Inflammatory macrophage (primary cell): ENCODE measurements at regions not wholly inside any gene's neighbourhood (a gene's known extent, or its start where the extent isn't known, plus 50 kb on each side); places are given as distances from the start of the nearest gene placed in this dataset.
"Not testable (repeated sequence)": the region's sequence is repeated elsewhere in the genome, so short reads cannot be mapped to it uniquely, and the experiment has no call there.

ENCODE experiments used
- DNase-seq, 2 donors: peaks; one replicate each; pipeline ENCODE4 v3.0.0-alpha.2; 2020 to 2022

- no peak for DNase-seq
These were observed 703.1 kb upstream of the MDGA2 start for GRCh38 chr14:48378541-48378940.

DNA sequence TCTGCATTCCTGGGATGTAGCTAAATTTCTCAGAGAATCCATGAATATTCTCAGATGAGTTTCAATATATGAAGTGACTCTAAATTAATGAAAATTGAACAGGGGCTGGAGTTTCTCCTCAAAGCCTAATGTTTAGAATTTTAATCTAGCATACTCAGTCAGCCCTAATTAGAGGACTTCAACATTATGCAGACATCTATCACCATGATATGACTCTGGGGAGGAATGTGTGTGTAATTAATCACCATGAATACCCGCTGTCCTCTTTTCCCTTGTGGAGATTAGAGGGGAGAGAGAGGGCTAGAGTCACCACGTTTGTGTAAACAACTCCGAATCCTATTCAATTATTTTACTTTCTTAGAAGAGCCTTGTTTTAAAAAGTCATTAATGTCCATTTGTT, 698.6 kb upstream of the MDGA2 start:
- DNase-seq = no peak

GRCh38 chr14:48350971-48351370, 675.6 kb upstream of the MDGA2 start:
- no peak for DNase-seq

- no peak for DNase-seq
These were observed 674.3 kb upstream of the MDGA2 start for GRCh38 chr14:48349689-48350088.

- no peak for DNase-seq
These were observed 665.7 kb upstream of the MDGA2 start for GRCh38 chr14:48341069-48341468.

- DNase-seq = no peak
These were observed 658.0 kb upstream of the MDGA2 start for GRCh38 chr14:48333221-48333920.

- no peak for DNase-seq
These were observed 656.0 kb upstream of the MDGA2 start for GRCh38 chr14:48331421-48331820.

- no peak for DNase-seq
These were observed 650.1 kb upstream of the MDGA2 start for GRCh38 chr14:48325486-48325885.

DNA sequence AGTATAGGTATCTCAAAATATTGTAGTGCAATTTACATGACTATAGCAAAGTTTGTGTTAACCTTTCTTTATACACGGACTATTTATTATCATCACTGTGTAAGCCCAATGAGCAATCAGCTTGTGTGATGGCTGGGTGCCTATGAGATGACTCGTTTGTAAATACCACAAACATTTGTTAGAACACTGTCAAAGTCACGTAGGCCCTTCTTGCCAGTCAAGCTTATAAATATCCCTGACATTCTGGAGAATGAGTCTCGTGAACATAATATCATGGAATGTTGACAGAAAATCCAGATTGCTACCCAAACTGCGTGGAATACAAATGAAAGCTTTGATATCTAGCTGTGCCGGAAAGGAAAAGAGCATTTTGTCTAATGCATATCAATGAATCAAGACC, 648.3 kb upstream of the MDGA2 start:
- no peak for DNase-seq

DNA sequence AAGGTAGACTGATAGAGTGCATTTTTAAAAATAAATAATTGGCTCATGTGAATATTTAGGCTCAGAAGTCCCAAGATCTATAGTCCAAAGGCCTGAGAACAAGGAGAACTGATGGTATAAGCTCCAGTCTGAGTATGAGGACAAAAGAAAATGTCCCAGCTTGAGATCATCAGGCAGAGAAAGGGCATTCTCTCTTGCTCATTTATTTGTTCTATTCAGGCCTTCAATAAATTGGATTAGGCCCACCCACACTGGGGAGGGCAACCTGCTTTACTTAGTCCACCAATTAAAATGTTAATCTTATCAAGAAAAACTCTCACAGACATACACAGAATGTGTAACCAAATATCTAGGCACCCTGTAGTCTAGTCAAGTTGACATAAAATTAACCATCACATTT, 644.4 kb upstream of the MDGA2 start:
- DNase-seq = no peak

DNA sequence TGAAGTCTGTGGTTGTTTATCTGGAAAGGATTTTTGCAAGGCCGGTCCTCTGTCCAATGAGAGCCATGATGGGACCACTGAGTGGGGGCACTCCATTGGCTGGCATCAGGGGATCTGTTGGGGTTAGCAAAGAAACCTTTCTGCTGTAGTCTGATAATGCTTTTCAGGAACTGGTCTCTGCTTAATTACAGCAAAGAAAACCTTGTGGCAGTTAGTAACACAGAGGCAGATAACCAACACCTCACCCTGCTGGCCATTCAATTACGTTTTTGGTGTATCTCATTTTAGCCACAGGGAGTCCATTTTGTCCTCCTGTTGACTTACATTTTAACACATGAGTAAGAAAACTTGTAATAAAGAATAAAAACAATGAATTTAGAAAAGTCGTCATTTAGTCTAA, 629.3 kb upstream of the MDGA2 start:
- DNase-seq = no peak

DNA sequence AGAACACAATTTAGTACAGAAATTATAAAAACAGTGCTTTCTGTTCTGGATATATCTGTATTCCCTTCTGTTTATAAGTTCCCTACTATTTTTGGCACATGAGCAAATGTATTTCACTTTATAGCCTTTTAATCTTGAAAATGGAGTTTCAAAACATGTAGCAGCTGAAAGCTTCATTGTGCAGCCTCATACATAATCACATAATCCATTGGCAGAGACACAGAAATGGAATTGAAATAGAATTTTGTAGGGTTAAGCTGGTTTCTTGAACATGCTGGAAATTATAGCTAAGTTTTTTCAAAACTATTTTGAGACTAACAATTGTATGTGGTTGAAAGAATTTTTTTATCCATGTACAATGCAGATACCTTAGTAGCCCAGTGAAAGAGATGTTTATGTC, 614.3 kb upstream of the MDGA2 start:
- DNase-seq = no peak

DNA sequence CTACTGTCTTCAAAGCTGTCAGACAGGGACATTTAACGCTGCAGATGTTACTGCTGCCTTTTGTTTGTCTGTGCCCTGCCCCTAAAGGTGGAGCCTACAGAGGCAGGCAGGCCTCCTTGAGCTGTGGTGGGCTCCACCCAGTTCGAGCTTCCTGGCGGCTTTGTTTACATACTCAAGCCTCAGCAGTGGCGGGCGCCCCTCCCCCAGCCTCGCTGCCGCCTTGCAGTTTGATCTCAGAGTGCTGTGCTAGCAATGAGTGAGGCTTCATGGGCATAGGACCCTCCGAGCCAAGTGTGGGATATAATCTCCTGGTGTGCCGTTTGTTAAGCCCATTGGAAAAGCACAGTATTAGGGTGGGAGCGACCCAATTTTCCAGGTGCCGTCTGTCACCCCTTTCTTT, 609.8 kb upstream of the MDGA2 start:
- DNase-seq = not testable (repeated sequence)

DNA sequence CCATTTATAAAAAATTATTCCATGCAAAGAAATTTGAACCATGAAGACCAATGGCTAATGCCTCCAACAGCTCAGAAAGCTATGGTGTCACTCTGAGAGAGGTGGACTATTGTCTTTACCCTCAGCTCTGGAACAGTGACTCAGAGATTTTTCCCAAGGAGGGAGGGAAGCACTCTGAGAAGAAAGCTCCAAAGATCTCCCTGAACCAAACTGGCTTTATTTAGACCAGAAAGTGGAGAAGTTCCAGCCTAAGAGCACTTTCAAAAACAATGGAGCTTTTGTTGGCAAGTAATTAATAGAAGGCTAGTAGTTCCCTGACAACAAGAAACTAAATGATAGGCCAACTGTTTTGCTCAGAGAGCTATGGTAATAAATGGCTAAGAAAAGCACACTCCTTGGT, 599.9 kb upstream of the MDGA2 start:
- DNase-seq = no peak

DNA sequence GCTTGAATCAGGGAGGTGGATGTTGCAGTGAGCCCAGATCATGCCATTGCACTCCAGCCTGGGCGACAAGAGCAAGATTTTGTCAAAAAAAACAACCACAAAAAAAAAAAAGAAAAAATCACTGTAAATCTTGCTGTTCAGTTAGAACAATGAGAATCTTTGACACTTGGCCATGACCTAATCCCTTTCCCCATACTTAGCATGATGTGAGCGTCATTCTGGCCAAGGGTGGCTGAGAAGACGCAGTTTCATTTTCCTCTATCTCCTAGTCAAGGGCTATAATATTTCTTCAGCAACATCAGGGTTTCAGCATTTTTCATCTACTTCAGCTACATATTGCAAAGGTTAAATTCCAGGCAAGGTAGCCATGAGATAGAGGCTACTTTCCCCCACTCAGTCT, 599.4 kb upstream of the MDGA2 start:
- DNase-seq = no peak

DNA sequence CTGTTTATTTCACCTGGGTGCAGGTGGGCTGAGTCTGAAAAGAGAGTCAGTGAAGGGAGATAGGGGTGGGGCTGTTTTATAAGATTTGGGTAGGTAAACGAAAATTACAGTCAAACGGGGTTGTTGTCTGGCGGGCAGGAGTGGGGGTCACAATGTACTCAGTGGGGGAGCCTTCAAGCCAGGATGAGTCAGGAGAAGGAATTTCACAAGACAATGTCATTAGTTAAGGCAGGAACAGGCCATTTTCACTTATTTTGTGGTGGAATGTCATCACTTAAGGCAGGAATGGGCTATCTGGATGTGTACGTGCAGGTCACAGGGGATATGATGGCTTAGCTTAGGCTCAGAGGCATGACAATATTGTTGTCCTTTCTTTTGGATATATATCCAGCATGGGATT, 592.5 kb upstream of the MDGA2 start:
- DNase-seq = not testable (repeated sequence)

- not testable (repeated sequence) for DNase-seq
These were observed 590.8 kb upstream of the MDGA2 start for GRCh38 chr14:48266201-48266600.

GRCh38 chr14:48261436-48261835, 586.0 kb upstream of the MDGA2 start:
- no peak for DNase-seq

- DNase-seq = not testable (repeated sequence)
These were observed 585.2 kb upstream of the MDGA2 start for GRCh38 chr14:48260394-48261295.

DNA sequence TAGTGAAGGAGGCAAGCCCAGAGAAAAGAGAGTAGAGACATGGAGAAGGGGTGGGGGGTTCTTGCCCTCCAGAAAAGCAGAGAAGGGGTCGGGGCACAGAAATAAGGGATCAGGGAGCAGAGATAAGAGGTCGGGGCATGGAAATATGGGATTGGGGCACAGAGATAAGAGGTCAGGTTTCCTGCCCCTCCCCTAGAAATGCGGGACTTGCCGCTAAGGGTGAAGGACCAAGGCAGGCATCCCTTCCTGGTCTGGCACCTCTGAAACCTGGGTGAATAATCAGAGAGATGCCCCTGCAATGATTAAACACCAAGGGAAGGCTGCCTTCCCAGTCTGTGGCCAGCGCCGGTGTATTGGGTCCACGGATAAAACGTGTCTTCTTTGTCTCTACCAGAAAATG, 584.5 kb upstream of the MDGA2 start:
- not testable (repeated sequence) for DNase-seq

GRCh38 chr14:48259232-48259631, 583.8 kb upstream of the MDGA2 start:
- not testable (repeated sequence) for DNase-seq

- DNase-seq = not testable (repeated sequence)
These were observed 583.3 kb upstream of the MDGA2 start for GRCh38 chr14:48258703-48259102.

GRCh38 chr14:48253020-48253419, 577.6 kb upstream of the MDGA2 start:
- DNase-seq = no peak

DNA sequence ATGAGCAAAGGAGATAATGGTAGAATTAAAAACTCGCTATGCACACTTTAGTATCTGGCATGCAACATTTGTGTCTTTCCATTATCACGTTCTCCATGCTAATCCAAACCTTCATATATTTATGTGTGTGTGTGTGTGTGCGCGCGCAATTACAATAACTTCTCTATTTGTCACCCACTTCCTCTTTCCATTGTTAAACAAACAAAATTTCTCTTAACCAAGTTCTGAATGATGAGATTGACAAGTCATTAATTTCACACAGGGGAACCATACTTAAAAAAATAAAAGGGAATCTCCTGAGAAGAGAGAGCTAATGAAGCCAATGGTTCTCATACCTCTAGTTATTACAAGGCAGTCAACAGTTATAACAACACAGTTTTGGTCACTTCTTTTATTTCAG, 575.9 kb upstream of the MDGA2 start:
- no peak for DNase-seq
